ENCODE measurements at regions not wholly inside any gene's neighbourhood (a gene's known extent, or its start where the extent isn't known, plus 50 kb on each side); places are given as distances from the start of the nearest gene placed in this dataset.

DNA sequence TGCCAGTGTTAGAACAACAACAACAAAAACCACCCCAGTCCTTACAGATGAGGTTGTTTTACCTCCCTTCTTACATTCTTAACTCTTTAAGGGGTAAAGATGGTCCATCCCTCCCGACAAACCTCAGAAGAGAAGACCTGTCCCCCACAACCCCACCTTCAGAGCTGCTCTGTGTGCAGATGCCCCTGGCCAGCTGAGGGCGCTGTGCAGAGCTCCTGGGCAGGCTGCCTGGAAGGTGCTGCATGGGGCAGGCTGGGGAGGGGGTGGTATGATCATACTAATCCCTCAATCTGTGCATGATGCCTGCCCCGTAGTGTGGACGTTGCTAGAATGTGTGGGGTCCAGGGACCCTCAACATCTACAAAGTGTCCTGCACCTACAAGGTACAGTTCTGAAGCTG, 387.1 kb downstream of the INHBA start:
- no peak for DNase-seq
- Mint-ChIP-seq H3K27ac (no peak overlapping the region), H3K27me3 (no peaks in the 10 kb centered on the region), H3K36me3 (ENCODE audit: low read depth) (no peaks in the 10 kb centered on the region), H3K4me3 (no peak overlapping the region), H3K4me1 (no peaks in the 10 kb centered on the region), H3K9me3 (peaks cover 5% of the 10 kb centered on the region)
- ChIA-PET CTCF (no interaction called here), POLR2A (no interaction called here)

DNA sequence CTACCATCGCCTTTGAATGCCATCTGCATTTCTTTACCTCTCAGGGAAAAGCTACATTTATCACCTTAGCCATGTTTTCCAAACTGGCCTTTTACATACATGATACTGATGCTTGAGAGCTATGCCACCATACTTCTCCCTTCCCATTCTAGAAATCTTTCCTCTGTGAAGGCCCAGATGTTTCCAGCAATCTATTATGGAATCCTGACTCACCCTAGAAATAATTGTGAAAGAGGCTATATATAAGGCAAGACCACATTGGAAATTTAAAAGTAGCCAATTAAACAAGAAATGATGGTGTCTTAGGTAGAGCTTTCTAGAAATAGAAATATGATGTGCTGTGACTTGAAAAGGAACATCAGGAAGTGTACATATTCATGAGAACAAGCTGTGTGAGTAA, 389.7 kb downstream of the INHBA start:
- H3K4me3 Mint-ChIP-seq = no peak overlapping the region
- no peaks in the 10 kb centered on the region for H3K27me3 Mint-ChIP-seq
- peaks cover 2% of the 10 kb centered on the region for H3K9me3 Mint-ChIP-seq
- H3K27ac Mint-ChIP-seq = no peak overlapping the region
- H3K4me1 Mint-ChIP-seq = no peaks in the 10 kb centered on the region
- POLR2A ChIA-PET = no interaction called here
- CTCF ChIA-PET = interaction anchor here (1.1 kb wide), 1 partner anchor 35 kb away, joined by 3 read pairs; no protein-coding TSS in a partner anchor
- H3K36me3 Mint-ChIP-seq (ENCODE audit: low read depth) = no peaks in the 10 kb centered on the region
- no peak for DNase-seq

DNA sequence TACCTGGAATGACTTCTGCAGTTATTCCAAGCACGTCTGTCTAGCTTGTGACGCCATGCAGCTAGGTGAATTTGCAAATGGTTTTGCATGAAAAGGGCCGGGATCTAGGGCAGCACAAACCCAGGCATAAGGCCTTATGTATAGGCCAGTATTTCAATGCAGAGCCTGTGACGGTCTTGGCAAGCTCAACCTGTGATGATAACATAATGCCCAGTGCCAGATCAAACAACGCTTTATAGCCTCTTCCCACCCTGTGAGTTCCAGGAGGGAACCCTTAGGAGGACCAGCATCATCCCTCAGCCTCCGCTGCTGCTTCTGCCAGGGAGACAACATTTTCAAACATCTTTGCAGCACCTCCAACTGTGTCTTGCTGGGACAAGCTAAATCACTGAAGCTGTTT, 390.7 kb downstream of the INHBA start:
- H3K27ac Mint-ChIP-seq = no peak overlapping the region

DNA sequence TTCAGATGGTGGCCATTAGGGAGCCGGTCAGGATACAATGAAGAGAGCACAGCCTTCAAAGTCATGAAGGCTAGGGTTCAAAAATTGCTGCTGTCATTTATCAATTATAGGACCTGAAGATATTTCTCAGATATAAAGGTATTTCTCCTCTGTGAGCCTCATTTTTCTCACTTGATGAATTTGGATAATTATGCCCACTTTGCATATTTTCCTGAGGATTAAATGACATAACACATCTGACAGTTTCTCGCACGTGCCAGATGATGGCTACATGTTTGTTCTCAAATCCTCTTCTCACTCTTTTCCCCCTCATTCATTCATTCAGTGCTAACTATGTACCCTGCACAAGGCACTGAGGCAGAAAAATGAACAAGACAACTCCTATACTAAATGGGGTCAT, 391.6 kb downstream of the INHBA start:
- ChIA-PET CTCF (no interaction called here), POLR2A (no interaction called here)
- Mint-ChIP-seq H3K27ac (no peak overlapping the region), H3K9me3 (peaks cover under 1% of the 10 kb centered on the region), H3K4me1 (no peaks in the 10 kb centered on the region), H3K4me3 (no peak overlapping the region), H3K27me3 (no peaks in the 10 kb centered on the region), H3K36me3 (ENCODE audit: low read depth) (no peaks in the 10 kb centered on the region)
- DNase-seq = no peak

More for the DNA sequence above, 390.7 kb downstream of the INHBA start:
- H3K27me3 Mint-ChIP-seq = no peaks in the 10 kb centered on the region
- no peaks in the 10 kb centered on the region for H3K4me1 Mint-ChIP-seq
- H3K4me3 Mint-ChIP-seq = no peak overlapping the region
- ChIA-PET POLR2A (no interaction called here), CTCF (interaction anchor here (1.1 kb wide), 1 partner anchor 36 kb away, joined by 3 read pairs; no protein-coding TSS in a partner anchor)
- DNase-seq = no peak
- no peaks in the 10 kb centered on the region for H3K36me3 Mint-ChIP-seq (ENCODE audit: low read depth)
- H3K9me3 Mint-ChIP-seq = no peaks in the 10 kb centered on the region

DNA sequence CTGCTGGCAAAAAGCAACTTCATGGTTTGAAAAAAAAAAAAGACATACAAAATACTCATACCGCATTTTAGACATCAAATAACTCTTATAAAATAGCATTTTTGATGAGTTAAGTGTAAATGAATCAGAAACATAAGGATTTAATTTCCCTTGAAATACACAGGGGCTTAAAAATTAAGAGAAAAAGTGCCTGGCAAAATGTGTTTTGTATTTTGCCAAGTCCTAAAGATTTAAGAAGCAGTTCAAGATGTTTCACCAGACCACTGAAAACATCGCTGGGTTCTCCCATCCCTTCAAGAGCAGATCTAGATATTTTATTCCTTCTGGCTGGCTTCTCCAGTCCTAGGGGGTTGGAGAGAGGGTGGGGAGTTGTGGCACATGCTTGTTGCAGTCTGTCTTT, 396.4 kb downstream of the INHBA start:
- Mint-ChIP-seq H3K27ac (no peak overlapping the region), H3K9me3 (peaks cover 4% of the 10 kb centered on the region)
- CTCF ChIA-PET = no interaction called here

DNA sequence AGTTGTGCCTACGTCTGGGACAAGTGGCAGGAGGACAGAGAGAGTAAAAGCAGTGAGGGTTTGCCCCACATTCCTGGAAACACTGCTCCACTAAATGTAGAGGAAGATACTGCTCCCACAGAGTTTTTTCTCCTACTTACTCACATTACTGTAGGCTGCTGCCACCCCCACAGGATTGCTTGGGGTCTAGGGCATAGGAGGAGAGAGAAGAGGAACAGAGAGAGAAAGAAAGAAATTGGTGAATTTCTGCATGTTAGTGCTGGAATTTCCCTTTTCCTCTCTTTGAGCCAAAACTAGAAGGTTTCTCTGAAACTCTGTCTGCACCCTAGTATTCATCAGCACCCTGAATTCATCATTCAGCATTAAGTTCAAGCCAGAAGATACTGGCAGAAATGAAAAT, 397.9 kb downstream of the INHBA start:
- Mint-ChIP-seq H3K27ac (no peak overlapping the region), H3K4me3 (no peak overlapping the region), H3K9me3 (peaks cover 4% of the 10 kb centered on the region), H3K27me3 (no peaks in the 10 kb centered on the region), H3K36me3 (ENCODE audit: low read depth) (no peaks in the 10 kb centered on the region), H3K4me1 (no peaks in the 10 kb centered on the region)
- CTCF ChIA-PET = no interaction called here
- POLR2A ChIA-PET = no interaction called here
- DNase-seq = no peak

More for the DNA sequence above, 396.4 kb downstream of the INHBA start:
- Mint-ChIP-seq H3K4me3 (no peak overlapping the region), H3K36me3 (ENCODE audit: low read depth) (no peaks in the 10 kb centered on the region), H3K4me1 (no peaks in the 10 kb centered on the region), H3K27me3 (no peaks in the 10 kb centered on the region)
- POLR2A ChIA-PET = no interaction called here
- DNase-seq = no peak

DNA sequence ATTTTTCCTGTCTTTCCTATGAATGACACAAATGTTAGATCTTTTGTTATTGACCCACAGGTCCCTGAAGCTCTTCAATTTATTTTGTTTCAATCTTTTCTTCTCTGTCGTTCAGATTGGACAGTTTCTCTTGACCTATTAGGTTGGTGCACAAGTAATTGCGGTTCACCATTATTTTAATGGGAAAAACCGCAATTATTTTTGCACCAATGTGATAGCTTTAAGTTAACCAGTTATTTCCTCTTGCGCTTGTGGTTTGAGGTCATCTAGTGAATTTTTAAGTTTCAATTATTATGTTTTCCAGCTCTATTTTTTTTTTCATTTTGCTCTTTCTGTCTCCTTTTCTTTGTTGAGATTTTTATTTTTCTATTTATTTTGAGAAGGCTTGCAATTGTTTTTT, 399.2 kb downstream of the INHBA start:
- H3K9me3 Mint-ChIP-seq = peaks cover 4% of the 10 kb centered on the region
- H3K27ac Mint-ChIP-seq = no peak overlapping the region
- no peak for DNase-seq
- ChIA-PET POLR2A (no interaction called here), CTCF (no interaction called here)
- H3K27me3 Mint-ChIP-seq = no peaks in the 10 kb centered on the region
- no peaks in the 10 kb centered on the region for H3K36me3 Mint-ChIP-seq (ENCODE audit: low read depth)
- H3K4me3 Mint-ChIP-seq = no peak overlapping the region
- H3K4me1 Mint-ChIP-seq = no peaks in the 10 kb centered on the region

DNA sequence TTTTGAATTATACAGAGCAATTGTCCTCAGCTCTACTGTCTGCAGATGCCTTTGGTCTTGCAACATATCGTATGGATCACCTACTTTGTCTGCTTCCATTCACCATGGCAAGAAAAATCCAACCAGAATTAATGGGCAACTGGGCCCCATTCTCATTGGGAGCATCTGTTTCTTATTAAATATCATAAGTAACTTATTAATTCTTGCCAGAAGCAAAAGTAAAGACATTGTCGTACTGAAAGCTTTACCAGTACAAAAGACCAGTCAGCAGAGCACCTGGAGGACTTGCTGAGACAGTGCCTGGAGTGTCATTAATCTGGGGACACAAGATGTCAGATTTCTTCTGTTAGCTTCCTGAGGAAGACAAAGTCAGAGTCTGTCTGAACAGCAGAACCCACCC, 404.5 kb downstream of the INHBA start:
- Mint-ChIP-seq H3K4me3 (no peak overlapping the region), H3K27me3 (no peaks in the 10 kb centered on the region), H3K36me3 (ENCODE audit: low read depth) (no peaks in the 10 kb centered on the region), H3K9me3 (peaks cover 2% of the 10 kb centered on the region), H3K4me1 (no peaks in the 10 kb centered on the region), H3K27ac (no peak overlapping the region)
- POLR2A ChIA-PET = no interaction called here
- CTCF ChIA-PET = no interaction called here
- no peak for DNase-seq

DNA sequence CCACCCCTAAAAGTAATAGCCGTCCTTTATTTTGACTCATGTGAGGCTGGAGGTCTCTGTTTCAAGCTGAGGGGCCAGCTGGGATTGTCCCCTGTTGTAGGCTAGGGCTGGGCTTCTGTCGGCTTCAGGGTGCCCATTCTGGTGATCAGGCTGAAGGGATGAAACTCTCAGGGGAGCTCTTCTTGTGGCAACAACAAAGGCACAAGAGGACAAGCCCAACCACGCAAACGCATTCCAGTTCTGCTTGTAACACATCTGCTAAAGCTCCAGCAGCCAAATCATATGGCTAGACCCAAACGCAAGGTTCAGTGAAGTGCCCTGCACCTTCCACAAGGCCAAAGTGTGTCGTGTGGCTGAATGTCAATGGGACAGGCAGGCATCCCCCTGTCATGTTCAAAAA, 405.7 kb downstream of the INHBA start:
- Mint-ChIP-seq H3K27me3 (no peaks in the 10 kb centered on the region), H3K27ac (no peak overlapping the region), H3K4me1 (no peaks in the 10 kb centered on the region), H3K9me3 (peaks cover 2% of the 10 kb centered on the region), H3K4me3 (no peak overlapping the region), H3K36me3 (ENCODE audit: low read depth) (no peaks in the 10 kb centered on the region)
- ChIA-PET POLR2A (no interaction called here), CTCF (no interaction called here)
- no peak for DNase-seq

DNA sequence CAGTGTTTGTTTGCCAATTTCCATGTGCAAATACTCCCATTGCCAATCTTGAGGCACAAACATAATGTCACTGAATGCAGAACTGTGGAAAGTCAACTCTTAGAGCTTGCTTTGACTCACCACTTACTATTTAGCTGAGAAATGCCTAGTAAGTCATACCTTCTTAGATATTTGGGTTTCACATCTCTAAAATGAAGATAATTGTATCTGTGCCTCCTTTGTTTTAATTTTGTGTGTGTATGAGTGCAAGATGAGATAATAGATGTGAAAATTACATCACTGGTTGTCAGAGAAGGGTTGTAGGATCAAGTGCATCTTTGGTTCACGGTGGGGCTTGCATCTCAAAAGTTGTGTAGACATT, 407.5 kb downstream of the INHBA start:
- Mint-ChIP-seq H3K4me3 (no peak overlapping the region), H3K9me3 (peaks cover 2% of the 10 kb centered on the region), H3K36me3 (ENCODE audit: low read depth) (no peaks in the 10 kb centered on the region), H3K27ac (no peak overlapping the region), H3K27me3 (no peaks in the 10 kb centered on the region), H3K4me1 (no peaks in the 10 kb centered on the region)
- ChIA-PET POLR2A (no interaction called here), CTCF (no interaction called here)
- DNase-seq = no peak

DNA sequence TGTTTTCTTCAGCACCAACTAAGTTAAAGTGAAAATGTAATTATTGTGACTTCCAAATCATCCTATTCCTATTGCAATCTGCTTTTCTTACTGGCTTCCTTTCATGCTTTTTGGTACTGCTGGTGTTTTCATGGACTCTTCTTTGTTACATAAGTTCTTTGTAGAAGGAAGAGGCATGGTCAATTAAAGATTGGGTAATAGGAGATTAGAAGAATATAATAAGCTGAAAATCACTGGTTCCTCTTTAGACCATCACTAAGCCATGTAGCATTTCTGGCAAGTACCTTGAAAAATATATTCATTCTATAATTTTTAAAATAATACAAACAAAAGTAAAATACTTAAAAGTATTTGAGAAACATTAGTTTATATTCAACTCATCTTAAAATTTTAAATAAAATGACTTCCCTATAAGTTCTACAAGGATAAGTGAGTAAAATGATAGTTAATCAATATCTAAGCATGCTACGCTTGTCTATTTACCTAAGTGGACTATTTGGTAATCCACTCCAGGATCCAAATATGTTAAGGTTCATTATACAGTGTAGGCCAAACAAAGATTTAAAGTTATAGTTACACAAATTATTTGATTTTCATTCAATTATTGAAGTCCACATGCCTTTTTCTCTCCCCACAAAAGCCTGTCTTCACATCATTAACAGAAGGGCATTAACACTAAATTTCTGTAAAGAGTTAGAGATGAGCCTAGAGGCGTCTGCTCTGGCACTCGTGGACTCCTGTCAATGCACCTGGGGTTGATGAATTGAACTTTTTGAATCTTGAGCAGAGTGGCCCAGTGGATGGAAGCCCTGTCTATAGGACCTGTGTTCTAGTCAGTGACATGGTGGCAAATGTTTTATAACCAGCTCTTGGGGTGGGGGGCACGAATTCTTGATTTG, 408.1 kb downstream of the INHBA start:
- ChIA-PET POLR2A (no interaction called here), CTCF (interaction anchor here (0.7 kb wide), 1 partner anchor 13 kb away, joined by 4 read pairs; no protein-coding TSS in a partner anchor)
- Mint-ChIP-seq H3K36me3 (ENCODE audit: low read depth) (no peaks in the 10 kb centered on the region), H3K27ac (no peak overlapping the region), H3K9me3 (peaks cover 2% of the 10 kb centered on the region), H3K27me3 (no peaks in the 10 kb centered on the region), H3K4me1 (no peaks in the 10 kb centered on the region), H3K4me3 (no peak overlapping the region)
- DNase-seq = no peak

DNA sequence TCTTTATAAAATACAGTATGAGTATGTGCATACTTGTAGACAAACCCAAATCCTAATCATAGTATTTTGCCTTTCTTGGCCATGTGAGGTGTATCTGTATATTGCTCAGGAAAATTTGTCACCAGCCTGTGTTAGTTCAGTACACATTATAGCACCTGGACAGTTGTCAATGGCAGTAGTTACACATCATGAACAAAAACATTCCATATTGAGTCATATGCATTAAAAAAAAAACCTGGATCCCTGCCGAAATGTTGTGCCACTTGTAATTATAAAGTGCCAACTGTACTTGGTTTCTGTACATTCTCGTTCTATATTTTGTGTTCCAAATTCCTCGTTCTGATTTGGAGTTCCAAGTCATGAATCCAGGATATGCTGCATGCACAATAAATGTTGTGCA, 410.4 kb downstream of the INHBA start:
- DNase-seq = no peak
- H3K27ac Mint-ChIP-seq = no peak overlapping the region
- POLR2A ChIA-PET = no interaction called here
- CTCF ChIA-PET = no interaction called here
- H3K4me3 Mint-ChIP-seq = no peak overlapping the region
- no peaks in the 10 kb centered on the region for H3K27me3 Mint-ChIP-seq
- no peaks in the 10 kb centered on the region for H3K36me3 Mint-ChIP-seq (ENCODE audit: low read depth)
- H3K9me3 Mint-ChIP-seq = peaks cover 2% of the 10 kb centered on the region
- H3K4me1 Mint-ChIP-seq = no peaks in the 10 kb centered on the region

DNA sequence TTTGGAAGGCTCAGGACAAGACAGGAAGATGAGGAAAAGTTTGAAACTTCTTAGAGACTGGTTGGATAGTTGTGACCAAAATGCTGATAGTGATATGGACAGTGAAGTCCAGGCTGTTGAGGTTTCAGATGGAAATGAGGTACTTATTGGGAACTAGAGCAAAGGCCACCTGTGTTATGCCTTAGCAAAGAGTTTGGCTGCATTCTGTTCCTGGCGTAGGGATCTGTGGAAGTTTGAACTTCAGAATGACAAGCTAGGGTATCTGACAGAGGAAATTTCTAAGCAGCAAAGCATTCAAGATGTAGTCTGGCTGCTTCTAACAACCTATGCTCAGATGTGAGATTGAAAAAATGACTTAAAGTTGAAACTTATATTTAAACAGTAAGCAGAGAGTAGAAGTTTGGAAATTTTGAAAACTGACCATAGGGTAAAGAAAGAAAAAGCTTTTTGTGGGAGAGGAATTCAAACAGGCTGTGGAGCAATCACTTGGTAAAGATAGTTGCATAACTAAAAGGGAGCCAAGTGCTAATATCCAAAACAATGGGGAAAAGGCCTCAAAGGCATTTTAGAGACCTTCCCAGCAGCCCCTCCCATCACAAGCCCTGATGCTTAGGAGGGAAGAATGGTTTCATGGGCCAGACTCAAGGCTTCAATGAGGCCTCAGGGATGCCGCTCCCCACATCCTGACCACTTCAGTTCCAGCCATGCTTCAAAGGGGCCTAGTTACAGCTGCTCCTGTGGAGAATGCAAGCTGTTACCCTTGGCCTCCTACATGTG, 415.1 kb downstream of the INHBA start:
- Mint-ChIP-seq H3K4me3 (no peak overlapping the region), H3K27ac (no peak overlapping the region), H3K4me1 (no peaks in the 10 kb centered on the region), H3K9me3 (no peaks in the 10 kb centered on the region), H3K27me3 (no peaks in the 10 kb centered on the region), H3K36me3 (ENCODE audit: low read depth) (no peaks in the 10 kb centered on the region)
- ChIA-PET CTCF (no interaction called here), POLR2A (no interaction called here)
- DNase-seq = no peak

DNA sequence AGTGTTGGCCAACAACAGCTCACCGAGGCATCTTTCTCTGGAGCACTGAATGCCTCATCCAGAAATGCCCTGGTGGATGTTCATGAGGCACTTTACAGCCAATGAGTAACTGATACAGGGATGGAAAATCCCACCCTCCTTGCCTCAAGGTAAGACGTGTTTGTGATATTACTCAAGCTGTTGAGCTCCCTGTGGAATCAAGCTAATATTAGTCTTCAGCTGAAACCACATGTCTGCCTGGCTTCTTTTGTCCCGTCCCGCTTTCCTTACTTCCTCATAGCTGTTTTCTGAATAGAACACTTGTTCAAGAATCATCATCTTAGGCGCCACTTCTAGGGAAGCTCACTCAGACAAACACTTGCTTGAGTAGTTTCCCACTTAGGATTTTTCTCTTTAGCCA, 422.4 kb downstream of the INHBA start:
- DNase-seq = no peak
- H3K27ac Mint-ChIP-seq = no peak overlapping the region
- H3K27me3 Mint-ChIP-seq = no peaks in the 10 kb centered on the region
- ChIA-PET CTCF (no interaction called here), POLR2A (no interaction called here)
- no peak overlapping the region for H3K4me3 Mint-ChIP-seq
- H3K9me3 Mint-ChIP-seq = no peaks in the 10 kb centered on the region
- no peaks in the 10 kb centered on the region for H3K4me1 Mint-ChIP-seq
- H3K36me3 Mint-ChIP-seq (ENCODE audit: low read depth) = no peaks in the 10 kb centered on the region
